ENCODE measurements at regions not wholly inside any gene's neighbourhood (a gene's known extent, or its start where the extent isn't known, plus 50 kb on each side); places are given as distances from the start of the nearest gene placed in this dataset.

DNA sequence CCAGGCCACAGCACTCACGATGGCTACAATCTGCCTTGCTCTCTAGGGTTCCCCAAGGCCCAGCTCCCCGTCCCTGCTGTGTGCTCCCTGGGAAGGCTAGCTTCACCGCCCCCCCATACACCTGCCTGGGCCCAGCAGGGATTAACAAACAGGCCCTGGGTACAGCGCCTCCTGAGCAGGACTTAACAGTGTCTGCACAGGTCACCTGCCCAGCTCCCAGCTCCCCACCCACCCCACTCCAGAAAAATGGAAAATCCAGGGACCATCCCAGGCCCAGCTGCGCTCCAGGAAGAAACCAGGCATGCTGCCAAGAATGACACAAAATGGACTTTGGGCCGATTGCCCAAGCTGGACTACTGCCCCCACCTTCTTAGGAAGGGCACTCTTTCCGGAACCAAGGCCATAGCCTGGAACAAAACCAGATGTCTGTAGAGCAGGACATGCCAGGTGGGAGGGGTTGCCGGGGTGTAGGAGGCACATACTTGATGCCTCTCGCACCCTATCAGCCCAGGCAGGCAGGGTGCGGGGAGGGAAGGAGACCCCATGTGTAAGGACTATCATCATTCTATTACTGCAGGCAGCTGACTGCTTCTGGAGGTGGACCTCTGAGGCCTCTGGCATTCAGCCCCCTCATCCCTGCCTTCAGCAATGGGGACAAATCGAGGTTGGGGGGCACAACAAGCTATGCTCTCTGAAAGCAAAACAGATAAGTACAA, 104.9 kb downstream of the SNX5 start (continued):
- TF ChIP-seq, protein P1, sequence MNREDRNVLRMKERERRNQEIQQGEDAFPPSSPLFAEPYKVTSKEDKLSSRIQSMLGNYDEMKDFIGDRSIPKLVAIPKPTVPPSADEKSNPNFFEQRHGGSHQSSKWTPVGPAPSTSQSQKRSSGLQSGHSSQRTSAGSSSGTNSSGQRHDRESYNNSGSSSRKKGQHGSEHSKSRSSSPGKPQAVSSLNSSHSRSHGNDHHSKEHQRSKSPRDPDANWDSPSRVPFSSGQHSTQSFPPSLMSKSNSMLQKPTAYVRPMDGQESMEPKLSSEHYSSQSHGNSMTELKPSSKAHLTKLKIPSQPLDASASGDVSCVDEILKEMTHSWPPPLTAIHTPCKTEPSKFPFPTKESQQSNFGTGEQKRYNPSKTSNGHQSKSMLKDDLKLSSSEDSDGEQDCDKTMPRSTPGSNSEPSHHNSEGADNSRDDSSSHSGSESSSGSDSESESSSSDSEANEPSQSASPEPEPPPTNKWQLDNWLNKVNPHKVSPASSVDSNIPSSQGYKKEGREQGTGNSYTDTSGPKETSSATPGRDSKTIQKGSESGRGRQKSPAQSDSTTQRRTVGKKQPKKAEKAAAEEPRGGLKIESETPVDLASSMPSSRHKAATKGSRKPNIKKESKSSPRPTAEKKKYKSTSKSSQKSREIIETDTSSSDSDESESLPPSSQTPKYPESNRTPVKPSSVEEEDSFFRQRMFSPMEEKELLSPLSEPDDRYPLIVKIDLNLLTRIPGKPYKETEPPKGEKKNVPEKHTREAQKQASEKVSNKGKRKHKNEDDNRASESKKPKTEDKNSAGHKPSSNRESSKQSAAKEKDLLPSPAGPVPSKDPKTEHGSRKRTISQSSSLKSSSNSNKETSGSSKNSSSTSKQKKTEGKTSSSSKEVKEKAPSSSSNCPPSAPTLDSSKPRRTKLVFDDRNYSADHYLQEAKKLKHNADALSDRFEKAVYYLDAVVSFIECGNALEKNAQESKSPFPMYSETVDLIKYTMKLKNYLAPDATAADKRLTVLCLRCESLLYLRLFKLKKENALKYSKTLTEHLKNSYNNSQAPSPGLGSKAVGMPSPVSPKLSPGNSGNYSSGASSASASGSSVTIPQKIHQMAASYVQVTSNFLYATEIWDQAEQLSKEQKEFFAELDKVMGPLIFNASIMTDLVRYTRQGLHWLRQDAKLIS (CRISPR knock-in tag; IDR thresholded peaks at IDR 0.05) = peak; percentile 91
- peak; percentile 78 for TF ChIP-seq RBM22 (optimal IDR thresholded peaks at IDR 0.05; ENCODE audit: low read length)
- TF ChIP-seq, protein P2, sequence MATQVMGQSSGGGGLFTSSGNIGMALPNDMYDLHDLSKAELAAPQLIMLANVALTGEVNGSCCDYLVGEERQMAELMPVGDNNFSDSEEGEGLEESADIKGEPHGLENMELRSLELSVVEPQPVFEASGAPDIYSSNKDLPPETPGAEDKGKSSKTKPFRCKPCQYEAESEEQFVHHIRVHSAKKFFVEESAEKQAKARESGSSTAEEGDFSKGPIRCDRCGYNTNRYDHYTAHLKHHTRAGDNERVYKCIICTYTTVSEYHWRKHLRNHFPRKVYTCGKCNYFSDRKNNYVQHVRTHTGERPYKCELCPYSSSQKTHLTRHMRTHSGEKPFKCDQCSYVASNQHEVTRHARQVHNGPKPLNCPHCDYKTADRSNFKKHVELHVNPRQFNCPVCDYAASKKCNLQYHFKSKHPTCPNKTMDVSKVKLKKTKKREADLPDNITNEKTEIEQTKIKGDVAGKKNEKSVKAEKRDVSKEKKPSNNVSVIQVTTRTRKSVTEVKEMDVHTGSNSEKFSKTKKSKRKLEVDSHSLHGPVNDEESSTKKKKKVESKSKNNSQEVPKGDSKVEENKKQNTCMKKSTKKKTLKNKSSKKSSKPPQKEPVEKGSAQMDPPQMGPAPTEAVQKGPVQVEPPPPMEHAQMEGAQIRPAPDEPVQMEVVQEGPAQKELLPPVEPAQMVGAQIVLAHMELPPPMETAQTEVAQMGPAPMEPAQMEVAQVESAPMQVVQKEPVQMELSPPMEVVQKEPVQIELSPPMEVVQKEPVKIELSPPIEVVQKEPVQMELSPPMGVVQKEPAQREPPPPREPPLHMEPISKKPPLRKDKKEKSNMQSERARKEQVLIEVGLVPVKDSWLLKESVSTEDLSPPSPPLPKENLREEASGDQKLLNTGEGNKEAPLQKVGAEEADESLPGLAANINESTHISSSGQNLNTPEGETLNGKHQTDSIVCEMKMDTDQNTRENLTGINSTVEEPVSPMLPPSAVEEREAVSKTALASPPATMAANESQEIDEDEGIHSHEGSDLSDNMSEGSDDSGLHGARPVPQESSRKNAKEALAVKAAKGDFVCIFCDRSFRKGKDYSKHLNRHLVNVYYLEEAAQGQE (IDR thresholded peaks at IDR 0.05; ENCODE audit: borderline replicate concordance in 1 of 2, low read depth in 1 of 2, low read length in 2 of 2) = peak in 1 of 2 experiments; percentile 87; a peak in 3 of 4 replicates
- TF ChIP-seq, protein P3, sequence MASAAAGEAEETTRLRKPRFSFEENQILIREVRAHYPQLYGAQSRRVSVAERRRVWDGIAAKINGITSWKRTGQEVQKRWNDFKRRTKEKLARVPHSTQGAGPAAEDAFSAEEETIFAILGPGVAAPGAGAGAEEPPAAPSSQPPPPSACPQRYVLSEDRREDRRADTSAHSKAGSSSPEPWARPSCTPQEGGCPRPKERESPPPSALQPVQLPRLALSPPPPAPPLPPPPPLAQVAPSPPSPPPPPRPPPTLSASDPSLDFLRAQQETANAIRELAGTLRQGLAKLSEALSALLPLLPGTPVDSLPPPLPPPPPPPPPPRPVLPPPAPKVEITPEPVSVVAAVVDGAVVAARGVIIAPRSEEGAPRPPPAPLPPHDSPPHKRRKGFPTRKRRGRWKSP (CRISPR knock-in tag; IDR thresholded peaks at IDR 0.05) = peak; percentile 93
- 0 out of 2 replicates have a peak, but pooled peaks have one; percentile 74 for TF ChIP-seq ZNF775 (CRISPR knock-in tag; IDR thresholded peaks at IDR 0.05; ENCODE audit: borderline replicate concordance)
- TF ChIP-seq ZNF614 (CRISPR knock-in tag; IDR thresholded peaks at IDR 0.05; ENCODE audit: borderline replicate concordance) = peak; percentile 99
- no peak for TF ChIP-seq NFRKB (IDR thresholded peaks at IDR 0.05)
- 0 out of 2 replicates have a peak, but pooled peaks have one; percentile 85 for TF ChIP-seq ZNF569 (CRISPR knock-in tag; IDR thresholded peaks at IDR 0.05; ENCODE audit: borderline replicate concordance)
- TF ChIP-seq, protein P4, sequence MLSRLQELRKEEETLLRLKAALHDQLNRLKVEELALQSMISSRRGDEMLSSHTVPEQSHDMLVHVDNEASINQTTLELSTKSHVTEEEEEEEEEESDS (CRISPR knock-in tag; IDR thresholded peaks at IDR 0.05; ENCODE audit: borderline replicate concordance) = peak; percentile 88; the same call in 1 of the 2 replicates
- TF ChIP-seq NR2F1 (CRISPR knock-in tag; IDR thresholded peaks at IDR 0.05) = peak; percentile 95
- TF ChIP-seq ZBTB3 (CRISPR knock-in tag; IDR thresholded peaks at IDR 0.05; ENCODE audit: borderline replicate concordance, low read depth) = peak; percentile 95; the same call in 1 of the 2 replicates
- TF ChIP-seq PAWR (CRISPR knock-in tag; IDR thresholded peaks at IDR 0.05; ENCODE audit: borderline replicate concordance) = 0 out of 2 replicates have a peak, but pooled peaks have one; percentile 80
- TF ChIP-seq ZNF24 (IDR thresholded peaks at IDR 0.05) = 0 out of 2 replicates have a peak, but pooled peaks have one; percentile 49
- TF ChIP-seq, protein P5, sequence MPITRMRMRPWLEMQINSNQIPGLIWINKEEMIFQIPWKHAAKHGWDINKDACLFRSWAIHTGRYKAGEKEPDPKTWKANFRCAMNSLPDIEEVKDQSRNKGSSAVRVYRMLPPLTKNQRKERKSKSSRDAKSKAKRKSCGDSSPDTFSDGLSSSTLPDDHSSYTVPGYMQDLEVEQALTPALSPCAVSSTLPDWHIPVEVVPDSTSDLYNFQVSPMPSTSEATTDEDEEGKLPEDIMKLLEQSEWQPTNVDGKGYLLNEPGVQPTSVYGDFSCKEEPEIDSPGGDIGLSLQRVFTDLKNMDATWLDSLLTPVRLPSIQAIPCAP (CRISPR knock-in tag; IDR thresholded peaks at IDR 0.05; ENCODE audit: low read depth) = 0 out of 2 replicates have a peak, but pooled peaks have one; percentile 43
- TF ChIP-seq, protein P6, sequence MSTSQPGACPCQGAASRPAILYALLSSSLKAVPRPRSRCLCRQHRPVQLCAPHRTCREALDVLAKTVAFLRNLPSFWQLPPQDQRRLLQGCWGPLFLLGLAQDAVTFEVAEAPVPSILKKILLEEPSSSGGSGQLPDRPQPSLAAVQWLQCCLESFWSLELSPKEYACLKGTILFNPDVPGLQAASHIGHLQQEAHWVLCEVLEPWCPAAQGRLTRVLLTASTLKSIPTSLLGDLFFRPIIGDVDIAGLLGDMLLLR (CRISPR knock-in tag; IDR thresholded peaks at IDR 0.05) = peak; percentile 86
- TF ChIP-seq FIP1L1 (IDR thresholded peaks at IDR 0.05; ENCODE audit: borderline replicate concordance, insufficient read depth, low read depth, low read length) = 0 out of 2 replicates have a peak, but pooled peaks have one; percentile 75
- TF ChIP-seq RNF2 (conservative IDR thresholded peaks at IDR 0.05; ENCODE audit: low read depth) = no peak

Data from HepG2 (cell line).